Mononuclear cell (primary cell): ENCODE measurements at regions not wholly inside any gene's neighbourhood (a gene's known extent, or its start where the extent isn't known, plus 50 kb on each side); places are given as distances from the start of the nearest gene placed in this dataset.

Experiments
- H3K27me3 ChIP-seq: 2 replicates; pipeline ENCODE4 v1.6.0; 2011; ENCODE audit warnings: low read length, control low read depth; ENCODE audit not compliant: insufficient read depth
- H3K4me1 ChIP-seq: 2 replicates; pipeline ENCODE4 v1.5.1; 2011; ENCODE audit warnings: mild to moderate bottlenecking, low read length, control low read depth; ENCODE audit not compliant: insufficient read depth
- H3K4me3 ChIP-seq: 2 replicates; pipeline ENCODE4 v1.5.1; 2011; ENCODE audit warnings: mild to moderate bottlenecking, low read length, moderate library complexity
- H3K9me3 ChIP-seq: 2 replicates; pipeline ENCODE4 v1.5.1; 2011; ENCODE audit warnings: low read depth, mild to moderate bottlenecking, control low read depth, low read length

- Histone ChIP-seq H3K4me3 (no peak overlapping the region), H3K4me1 (no peaks in the 10 kb centered on the region), H3K27me3 (no peaks in the 10 kb centered on the region), H3K9me3 (no peaks in the 10 kb centered on the region)
These were observed 482.1 kb upstream of the CITED2 start for GRCh38 chr6:139856562-139856961.

DNA sequence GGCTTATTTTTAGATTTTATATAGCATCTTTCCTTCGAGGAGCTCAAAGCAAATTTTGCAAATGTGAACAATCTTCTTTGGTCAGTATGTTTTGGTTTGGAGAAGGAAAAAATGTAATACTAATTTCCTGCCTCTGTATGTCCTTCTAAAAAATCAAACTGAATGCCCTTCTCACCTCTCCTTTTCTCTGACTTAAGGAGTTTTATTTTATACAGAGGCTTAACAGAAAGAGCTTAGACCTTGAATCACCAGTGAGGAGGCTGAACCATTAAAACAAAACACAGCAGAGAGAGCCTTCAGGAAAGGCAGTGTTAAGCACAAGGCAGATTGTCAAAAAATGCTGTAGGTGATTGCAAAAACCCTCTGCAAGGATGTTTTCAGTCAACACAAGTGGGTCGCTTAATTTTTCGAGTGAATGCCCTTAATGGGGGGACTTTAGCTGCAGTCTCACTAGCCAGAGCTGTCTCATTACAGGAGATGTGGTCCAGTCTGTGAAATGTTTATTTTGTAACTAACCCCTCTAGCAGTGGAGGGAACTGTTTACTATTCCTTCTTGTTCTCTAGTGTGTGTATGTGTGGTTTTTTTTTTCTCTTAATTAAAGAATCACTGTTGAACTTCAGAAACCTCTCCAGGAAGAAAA lies 481.3 kb upstream of the CITED2 start:
- H3K4me1 ChIP-seq, result no peaks in the 10 kb centered on the region
- H3K9me3 ChIP-seq, result no peaks in the 10 kb centered on the region
- H3K4me3 ChIP-seq, result no peak overlapping the region
- H3K27me3 ChIP-seq, result no peaks in the 10 kb centered on the region

- Histone ChIP-seq H3K4me3 (no peak overlapping the region), H3K9me3 (no peaks in the 10 kb centered on the region), H3K4me1 (no peaks in the 10 kb centered on the region), H3K27me3 (no peaks in the 10 kb centered on the region)
These were observed 479.0 kb upstream of the CITED2 start for GRCh38 chr6:139853302-139853992.

- H3K27me3 ChIP-seq, result no peaks in the 10 kb centered on the region
- H3K4me3 ChIP-seq, result no peak overlapping the region
- H3K4me1 ChIP-seq, result no peaks in the 10 kb centered on the region
- H3K9me3 ChIP-seq, result no peaks in the 10 kb centered on the region
These were observed 478.2 kb upstream of the CITED2 start for GRCh38 chr6:139852488-139853140.

DNA sequence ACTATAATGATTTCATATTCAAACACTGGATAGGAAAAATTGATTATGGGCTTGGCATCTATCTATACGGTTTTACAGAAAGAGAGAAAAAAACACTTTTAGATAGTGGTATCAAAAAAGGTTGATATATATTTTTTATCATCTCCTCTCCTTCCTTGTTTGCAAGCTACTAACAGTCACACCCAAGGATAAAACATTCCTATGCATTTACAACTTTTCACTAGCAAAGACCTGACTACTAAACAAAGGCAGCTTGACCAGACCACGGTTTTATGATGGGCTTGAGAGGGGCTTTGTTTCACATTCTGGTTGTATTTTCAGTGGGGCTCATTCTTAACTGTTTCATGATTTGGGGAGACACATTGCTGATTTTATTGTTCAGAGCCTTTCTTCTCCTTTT lies 477.6 kb upstream of the CITED2 start:
- Histone ChIP-seq H3K27me3 (no peaks in the 10 kb centered on the region), H3K4me1 (peaks cover 5% of the 10 kb centered on the region), H3K9me3 (no peaks in the 10 kb centered on the region), H3K4me3 (no peak overlapping the region)

- Histone ChIP-seq H3K27me3 (no peaks in the 10 kb centered on the region), H3K4me3 (no peak overlapping the region), H3K4me1 (peaks cover 14% of the 10 kb centered on the region), H3K9me3 (no peaks in the 10 kb centered on the region)
These were observed 476.8 kb upstream of the CITED2 start for GRCh38 chr6:139851206-139851605.

DNA sequence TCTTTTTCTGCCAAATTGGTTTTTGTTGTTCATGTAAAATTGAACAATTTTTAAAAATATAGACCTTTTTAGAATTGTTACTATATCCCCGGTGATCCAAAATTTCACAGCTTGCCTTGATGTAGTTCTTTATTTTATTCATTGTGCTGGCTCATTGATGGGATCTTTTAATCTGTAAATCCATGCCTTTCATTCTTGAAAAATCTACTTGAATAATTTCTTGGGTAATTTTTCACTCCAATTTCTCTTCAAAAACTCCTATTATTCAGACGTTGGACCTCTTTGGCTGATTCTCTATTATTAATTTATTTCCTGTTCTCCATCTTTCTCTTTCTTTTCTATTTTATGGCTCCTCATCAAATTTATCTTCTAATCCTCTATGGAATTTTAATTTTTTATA lies 476.1 kb upstream of the CITED2 start:
- Histone ChIP-seq H3K4me3 (no peak overlapping the region), H3K4me1 (peaks cover 17% of the 10 kb centered on the region), H3K27me3 (no peaks in the 10 kb centered on the region), H3K9me3 (no peaks in the 10 kb centered on the region)

GRCh38 chr6:139847457-139847813 lies 473.0 kb upstream of the CITED2 start:
- Histone ChIP-seq H3K4me1 (peaks cover 17% of the 10 kb centered on the region), H3K4me3 (no peak overlapping the region), H3K27me3 (no peaks in the 10 kb centered on the region), H3K9me3 (no peaks in the 10 kb centered on the region)

DNA sequence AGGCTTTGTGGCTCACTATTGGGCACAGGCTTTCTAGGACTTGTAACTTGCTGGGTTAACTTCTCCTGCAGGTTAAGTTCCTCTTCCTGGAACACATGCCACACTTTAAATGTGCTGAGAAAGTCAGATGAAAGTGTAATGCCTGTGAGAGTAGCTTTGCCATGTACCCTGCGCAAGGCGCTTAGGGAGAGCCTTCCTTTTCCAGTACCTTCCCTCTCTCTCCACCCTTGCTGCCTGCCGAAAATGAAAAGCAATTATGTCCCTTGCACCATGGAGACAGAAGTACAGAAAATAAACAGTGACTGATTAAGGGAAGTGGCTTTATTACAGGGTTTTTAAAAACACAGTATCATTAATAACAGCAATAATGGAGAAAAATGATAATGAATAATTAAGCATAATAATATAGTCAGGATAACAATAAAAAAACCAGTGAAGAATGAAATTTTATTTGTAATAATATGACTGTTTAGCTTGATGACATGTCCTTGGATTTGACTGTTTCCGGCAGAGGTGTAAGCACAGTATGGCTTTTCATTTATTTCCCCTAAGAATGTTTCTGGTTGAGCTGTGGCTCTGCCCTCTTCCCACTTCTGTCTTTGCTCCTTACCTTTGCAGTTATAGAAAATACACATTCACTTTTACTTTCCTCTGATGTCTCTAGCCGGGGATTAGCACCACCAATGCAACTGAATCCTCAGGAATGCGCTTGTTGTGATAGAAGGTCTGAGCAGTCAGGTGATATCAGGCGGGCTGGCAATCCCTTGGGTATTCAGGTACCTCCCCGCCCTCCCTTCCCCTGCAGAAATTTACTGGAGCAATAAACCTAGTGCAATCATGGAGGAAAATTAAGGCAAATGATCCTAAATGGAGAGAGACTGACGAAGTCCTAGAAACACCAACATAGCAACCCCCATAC lies 472.3 kb upstream of the CITED2 start:
- Histone ChIP-seq H3K4me3 (no peak overlapping the region), H3K27me3 (no peaks in the 10 kb centered on the region), H3K9me3 (no peaks in the 10 kb centered on the region), H3K4me1 (peaks cover 22% of the 10 kb centered on the region)

DNA sequence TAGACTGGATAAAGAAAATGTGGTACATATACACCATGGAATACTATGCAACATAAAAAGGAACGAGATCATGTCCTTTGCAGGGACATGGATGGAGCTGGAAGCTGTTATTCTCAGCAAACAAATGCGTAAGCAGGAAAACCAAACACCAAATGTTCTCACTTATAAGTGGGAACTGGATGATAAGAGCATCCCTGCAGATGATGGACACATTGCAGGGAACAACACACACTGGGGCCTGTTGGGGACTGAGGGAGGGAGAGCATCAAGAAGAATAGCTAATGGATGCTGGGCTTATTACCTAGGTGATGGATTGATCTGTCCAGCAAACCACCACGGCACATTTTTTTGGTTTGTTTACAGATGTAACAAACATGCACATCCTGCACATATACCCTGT lies 470.5 kb upstream of the CITED2 start:
- no peaks in the 10 kb centered on the region for H3K27me3 ChIP-seq
- H3K4me3 ChIP-seq, result no peak overlapping the region
- peaks cover 39% of the 10 kb centered on the region for H3K4me1 ChIP-seq
- no peaks in the 10 kb centered on the region for H3K9me3 ChIP-seq

DNA sequence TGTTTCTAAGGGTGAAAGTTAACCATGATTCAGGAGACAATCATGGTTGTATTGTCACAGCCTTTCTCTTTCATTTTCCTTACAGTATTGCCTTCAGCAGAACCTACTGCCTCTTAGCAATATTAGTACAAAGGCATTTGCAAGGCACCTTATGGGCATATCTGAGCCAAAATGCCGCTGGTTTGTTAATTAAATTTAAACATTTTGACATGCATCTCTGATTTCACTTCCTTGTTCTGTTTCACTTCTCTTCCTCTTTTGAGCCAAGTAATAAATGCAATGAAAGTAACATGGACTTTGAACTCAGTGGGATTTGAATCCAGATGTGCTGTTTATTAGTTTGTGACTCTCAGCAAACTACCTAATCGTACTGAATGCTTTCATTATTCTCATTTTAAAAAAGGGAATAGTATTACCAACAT lies 467.4 kb upstream of the CITED2 start:
- Histone ChIP-seq H3K4me3 (no peak overlapping the region), H3K9me3 (peaks cover 5% of the 10 kb centered on the region), H3K4me1 (peaks cover 43% of the 10 kb centered on the region), H3K27me3 (no peaks in the 10 kb centered on the region)

DNA sequence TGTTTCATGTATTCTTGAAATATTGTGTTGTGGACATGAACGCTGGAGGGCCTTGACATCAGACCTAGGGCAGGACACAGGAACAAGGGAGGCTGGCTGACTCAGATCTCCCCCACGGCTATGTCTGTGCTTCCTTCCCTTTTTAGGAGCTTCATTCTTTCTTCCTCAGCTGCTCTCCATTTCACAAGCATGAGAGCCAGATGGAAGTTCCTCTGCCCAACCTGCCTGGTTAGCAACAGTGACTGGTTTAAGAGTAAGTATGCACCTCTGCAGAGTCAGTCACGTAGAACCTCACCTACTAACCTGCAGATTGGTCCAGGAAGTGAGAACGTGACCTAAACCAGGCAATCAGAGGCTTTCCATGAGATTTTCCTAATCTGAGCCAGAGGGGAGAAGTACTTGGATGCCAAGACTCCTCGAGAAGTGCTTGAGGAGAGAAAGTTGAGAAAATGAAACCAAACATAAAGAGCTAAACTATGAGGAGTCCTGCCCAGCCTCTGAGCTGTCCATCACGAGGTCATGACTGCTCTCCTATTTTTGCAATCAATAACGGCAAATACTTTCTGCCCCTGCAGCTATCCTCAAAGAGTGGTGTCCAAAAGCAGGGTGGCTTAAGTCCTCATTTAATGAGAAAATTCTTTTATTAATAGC lies 465.2 kb upstream of the CITED2 start:
- Histone ChIP-seq H3K4me3 (peak overlapping the region; percentile 30), H3K4me1 (peaks cover 34% of the 10 kb centered on the region), H3K9me3 (peaks cover 5% of the 10 kb centered on the region), H3K27me3 (no peaks in the 10 kb centered on the region)

DNA sequence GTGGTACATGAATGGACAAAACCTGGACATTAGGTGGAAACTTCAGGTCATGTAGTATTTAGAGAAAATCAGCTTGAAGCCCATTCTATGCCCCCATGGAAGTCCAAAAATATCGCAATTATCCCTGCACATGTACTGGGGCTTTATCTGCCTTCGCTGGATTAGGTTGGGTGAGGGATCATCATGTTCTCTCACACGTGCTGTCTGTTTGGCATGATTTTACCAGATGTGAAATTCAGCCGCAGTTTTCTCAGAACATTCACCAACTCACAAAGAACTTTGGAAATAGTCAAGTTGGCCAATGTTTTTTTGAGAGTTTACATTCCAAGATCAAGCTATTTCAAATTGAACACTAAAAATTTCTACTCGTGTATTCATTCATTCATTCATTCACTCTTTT lies 459.8 kb upstream of the CITED2 start:
- Histone ChIP-seq H3K4me3 (no peak overlapping the region), H3K9me3 (peaks cover 5% of the 10 kb centered on the region), H3K27me3 (no peaks in the 10 kb centered on the region), H3K4me1 (peaks cover 6% of the 10 kb centered on the region)

GRCh38 chr6:139833592-139833991 lies 459.1 kb upstream of the CITED2 start:
- no peaks in the 10 kb centered on the region for H3K27me3 ChIP-seq
- H3K4me1 ChIP-seq, result peaks cover 1% of the 10 kb centered on the region
- no peak overlapping the region for H3K4me3 ChIP-seq
- H3K9me3 ChIP-seq, result peaks cover 5% of the 10 kb centered on the region
